Activated T-cell treated with anti-CD3 and anti-CD28 coated beads, Interleukin-2, amount 50 U/mL, for 72 hours (primary cell): ENCODE measurements at regions not wholly inside any gene's neighbourhood (a gene's known extent, or its start where the extent isn't known, plus 50 kb on each side); places are given as distances from the start of the nearest gene placed in this dataset.

Experiments
- ATAC-seq, 2 donors: fragments of 150-1000 bp; cut with Tn5 transposase; replicated peaks in 1 of 2; 2 replicates each; pipeline ENCODE4 v1.10.0; 2021; ENCODE audit warnings: moderate library complexity in 2 of 2, mild to moderate bottlenecking in 1 of 2
- DNase-seq, 2 donors: peaks; one replicate each; pipeline ENCODE4 v3.0.0; 2021 to 2022; ENCODE audit warnings: mixed read lengths in 1 of 2
- H3K27ac Mint-ChIP-seq: one replicate; pipeline ENCODE4 v1.8.0; 2022; ENCODE audit warnings: mild to moderate bottlenecking, moderate library complexity, mixed read lengths
- H3K27me3 Mint-ChIP-seq: one replicate; pipeline ENCODE4 v1.8.0; 2022; ENCODE audit warnings: low read depth, mixed read lengths
- H3K36me3 Mint-ChIP-seq, 2 donors: one replicate each; pipeline ENCODE4 v1.8.0; 2022; ENCODE audit warnings: mixed read lengths in 2 of 2, mild to moderate bottlenecking in 1 of 2; ENCODE audit not compliant: insufficient read depth in 2 of 2
- H3K4me1 Mint-ChIP-seq: one replicate; pipeline ENCODE4 v1.8.0; 2022; ENCODE audit warnings: low read depth, mixed read lengths
- H3K4me3 Mint-ChIP-seq, 2 donors: one replicate each; pipeline ENCODE4 v1.8.0; 2022; ENCODE audit warnings: mild to moderate bottlenecking in 2 of 2, mixed read lengths in 2 of 2, moderate library complexity in 2 of 2
- H3K9me3 Mint-ChIP-seq, 2 donors: one replicate each; pipeline ENCODE4 v1.8.0; 2022; ENCODE audit warnings: mixed read lengths in 2 of 2

- DNase-seq (no peak), ATAC-seq (no peak)
- Mint-ChIP-seq H3K9me3 (peaks cover 2% of the 10 kb centered on the region in 2 donors), H3K27me3 (no peaks in the 10 kb centered on the region), H3K36me3 (no peaks in the 10 kb centered on the region), H3K4me1 (no peaks in the 10 kb centered on the region), H3K4me3 (no peak overlapping the region), H3K27ac (no peak overlapping the region)
These were observed 1106.7 kb downstream of the PDHA2 start for GRCh38 chr4:96946552-96946951.

GRCh38 chr4:96952610-96953009, 1112.7 kb downstream of the PDHA2 start:
- Mint-ChIP-seq H3K36me3 (peaks cover 0 to 1% of the 10 kb centered on the region in 2 donors), H3K4me3 (no peak overlapping the region)
- ATAC-seq, result no peak

DNA sequence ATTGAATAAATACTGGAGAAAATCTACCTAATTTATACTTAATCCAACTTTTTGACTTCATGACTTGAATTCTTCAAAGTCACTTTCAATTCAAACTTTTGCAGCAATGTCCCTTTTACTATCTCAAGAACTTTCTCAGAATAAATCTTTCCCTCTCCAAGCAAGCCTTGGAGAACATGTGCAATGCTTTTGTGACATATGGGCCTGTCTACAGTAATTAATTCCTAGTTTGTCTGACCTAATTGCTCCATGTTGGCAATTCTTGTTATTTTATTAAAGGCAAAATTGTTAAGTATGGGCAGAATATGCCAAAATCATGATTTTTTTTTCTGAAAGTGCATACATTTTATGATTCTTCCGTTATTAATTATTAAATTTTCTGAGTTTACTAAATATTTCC, 1115.3 kb downstream of the PDHA2 start:
- peaks cover 0 to 1% of the 10 kb centered on the region in 2 donors for H3K36me3 Mint-ChIP-seq
- H3K27ac Mint-ChIP-seq, result no peak overlapping the region
- no peaks in the 10 kb centered on the region for H3K27me3 Mint-ChIP-seq
- ATAC-seq, result no peak
- H3K4me3 Mint-ChIP-seq, result no peak overlapping the region
- H3K4me1 Mint-ChIP-seq, result no peaks in the 10 kb centered on the region
- H3K9me3 Mint-ChIP-seq, result peaks cover 2% of the 10 kb centered on the region in 2 donors
- no peak for DNase-seq

More at GRCh38 chr4:96952610-96953009, 1112.7 kb downstream of the PDHA2 start:
- Mint-ChIP-seq H3K9me3 (peaks cover 2% of the 10 kb centered on the region in 2 donors), H3K27ac (no peak overlapping the region), H3K27me3 (no peaks in the 10 kb centered on the region), H3K4me1 (no peaks in the 10 kb centered on the region)
- DNase-seq, result no peak

DNA sequence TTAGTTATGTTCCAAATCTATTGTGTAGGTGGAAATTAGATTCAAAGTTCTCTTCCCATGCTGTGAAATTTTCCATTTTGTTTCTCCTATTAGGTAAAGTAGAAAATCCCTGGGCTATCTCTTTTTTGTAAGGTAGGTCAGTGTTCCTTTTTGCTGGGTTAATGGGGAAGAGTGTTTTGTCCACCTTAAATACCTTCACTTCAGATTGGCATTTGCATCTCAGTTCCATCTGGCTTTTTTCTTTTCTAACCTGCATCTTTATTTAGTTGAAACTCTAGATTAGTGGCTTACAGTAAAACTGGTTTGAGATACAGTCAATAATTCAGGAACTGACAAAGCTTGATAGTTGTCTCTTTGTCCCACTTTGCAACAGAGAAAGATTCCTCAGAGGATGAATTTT, 1115.8 kb downstream of the PDHA2 start:
- Mint-ChIP-seq H3K4me3 (no peak overlapping the region), H3K27ac (no peak overlapping the region), H3K4me1 (no peaks in the 10 kb centered on the region), H3K36me3 (peaks cover 0 to 1% of the 10 kb centered on the region in 2 donors), H3K27me3 (no peaks in the 10 kb centered on the region), H3K9me3 (peaks cover 2% of the 10 kb centered on the region in 2 donors)
- DNase-seq (no peak), ATAC-seq (no peak)

DNA sequence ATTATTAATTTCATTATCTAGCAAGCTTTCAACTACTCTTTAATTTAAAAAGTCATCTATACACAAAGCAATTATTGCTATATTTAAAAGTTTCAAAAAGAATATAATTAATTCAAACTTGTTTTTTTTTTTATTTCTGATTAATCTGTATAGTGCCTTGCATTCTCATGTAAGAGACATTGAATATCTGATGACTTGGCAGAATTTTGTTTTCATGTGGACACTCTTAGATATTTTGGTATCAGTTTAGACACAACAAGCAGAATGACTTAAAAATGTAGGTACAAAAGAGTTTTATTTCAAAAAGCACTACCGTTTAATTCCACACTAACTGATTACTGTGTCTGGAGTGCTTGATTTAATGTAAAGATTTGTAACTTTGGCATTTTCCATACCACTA, 1129.6 kb downstream of the PDHA2 start:
- Mint-ChIP-seq H3K9me3 (peaks cover 6% of the 10 kb centered on the region in 2 donors), H3K4me3 (no peak overlapping the region), H3K4me1 (no peaks in the 10 kb centered on the region), H3K36me3 (peaks cover 0 to 3% of the 10 kb centered on the region in 2 donors), H3K27ac (no peak overlapping the region), H3K27me3 (no peaks in the 10 kb centered on the region)
- no peak for ATAC-seq
- DNase-seq, result no peak

- H3K27me3 Mint-ChIP-seq, result no peaks in the 10 kb centered on the region
- H3K36me3 Mint-ChIP-seq, result no peaks in the 10 kb centered on the region
- H3K27ac Mint-ChIP-seq, result no peak overlapping the region
- H3K9me3 Mint-ChIP-seq, result peaks cover 1 to 2% of the 10 kb centered on the region in 2 donors
- H3K4me3 Mint-ChIP-seq, result no peak overlapping the region
- DNase-seq (no peak), ATAC-seq (no peak)
- H3K4me1 Mint-ChIP-seq, result no peaks in the 10 kb centered on the region
These were observed 1133.0 kb downstream of the PDHA2 start for GRCh38 chr4:96972920-96973319.

DNA sequence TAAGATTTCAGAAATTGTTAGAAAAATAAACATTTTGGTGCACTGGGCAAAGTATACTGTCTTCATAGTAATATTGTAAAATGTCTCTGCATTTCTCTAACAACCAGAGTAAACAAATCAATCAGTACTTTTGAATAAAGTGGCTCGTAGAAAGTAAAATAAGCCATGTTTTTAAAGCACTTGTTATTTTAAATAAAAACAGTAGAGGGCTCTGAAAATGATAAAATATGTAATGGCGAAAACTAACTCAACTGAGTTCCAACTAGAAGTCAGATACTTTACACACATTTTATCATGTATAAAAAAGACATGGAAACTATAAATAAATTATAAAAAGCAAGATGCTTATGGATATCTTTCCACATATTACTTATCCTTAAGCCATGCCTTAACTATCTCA, 1134.4 kb downstream of the PDHA2 start:
- Mint-ChIP-seq H3K9me3 (peaks cover 2 to 3% of the 10 kb centered on the region in 2 donors), H3K27me3 (no peaks in the 10 kb centered on the region), H3K4me1 (no peaks in the 10 kb centered on the region), H3K36me3 (no peaks in the 10 kb centered on the region), H3K27ac (no peak overlapping the region), H3K4me3 (no peak overlapping the region)
- ATAC-seq (no peak), DNase-seq (no peak)

DNA sequence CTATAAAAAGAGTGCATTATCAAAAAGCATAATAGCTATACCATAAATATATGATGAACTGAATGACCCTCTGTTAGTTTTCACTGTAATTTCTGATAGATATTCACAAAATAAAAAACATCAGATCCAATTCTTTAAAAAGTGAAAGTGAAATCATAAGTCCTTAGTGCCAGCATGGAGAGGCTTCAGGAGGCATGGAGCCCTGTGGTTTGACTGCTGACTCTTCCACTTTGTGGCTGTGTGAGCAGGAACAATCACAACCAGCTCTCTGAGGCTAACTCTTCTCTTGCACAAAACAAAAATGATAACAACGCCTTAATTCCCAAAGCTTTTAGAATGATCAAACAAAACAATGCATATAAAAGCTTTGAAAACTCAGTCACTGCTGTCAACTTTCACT, 1143.9 kb downstream of the PDHA2 start:
- Mint-ChIP-seq H3K4me3 (no peak overlapping the region), H3K27ac (no peak overlapping the region), H3K27me3 (no peaks in the 10 kb centered on the region), H3K9me3 (peaks cover 4 to 6% of the 10 kb centered on the region in 2 donors), H3K36me3 (no peaks in the 10 kb centered on the region), H3K4me1 (no peaks in the 10 kb centered on the region)
- no peak for ATAC-seq
- no peak for DNase-seq

DNA sequence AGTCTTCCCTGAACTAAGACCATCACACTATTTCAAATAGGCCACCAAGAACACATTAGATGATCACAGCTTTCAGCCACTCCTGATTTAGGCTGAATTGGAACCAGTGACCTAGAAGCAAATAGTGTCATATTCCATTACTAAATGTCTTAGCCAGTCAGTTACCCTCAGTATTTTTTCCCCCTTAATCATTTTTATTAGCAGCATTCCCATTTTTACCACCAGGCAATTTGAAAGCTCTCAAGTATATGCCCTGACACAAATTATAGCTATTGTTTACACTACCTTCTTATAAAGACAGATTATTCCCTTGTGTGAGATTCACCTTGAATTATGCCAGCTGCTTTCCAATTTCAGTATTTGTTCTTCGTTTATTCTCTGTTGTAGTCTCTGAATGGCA, 1146.9 kb downstream of the PDHA2 start:
- no peak for ATAC-seq
- Mint-ChIP-seq H3K4me3 (no peak overlapping the region), H3K9me3 (peaks cover 4 to 6% of the 10 kb centered on the region in 2 donors), H3K27me3 (no peaks in the 10 kb centered on the region), H3K4me1 (no peaks in the 10 kb centered on the region), H3K36me3 (no peaks in the 10 kb centered on the region), H3K27ac (no peak overlapping the region)
- no peak for DNase-seq

DNA sequence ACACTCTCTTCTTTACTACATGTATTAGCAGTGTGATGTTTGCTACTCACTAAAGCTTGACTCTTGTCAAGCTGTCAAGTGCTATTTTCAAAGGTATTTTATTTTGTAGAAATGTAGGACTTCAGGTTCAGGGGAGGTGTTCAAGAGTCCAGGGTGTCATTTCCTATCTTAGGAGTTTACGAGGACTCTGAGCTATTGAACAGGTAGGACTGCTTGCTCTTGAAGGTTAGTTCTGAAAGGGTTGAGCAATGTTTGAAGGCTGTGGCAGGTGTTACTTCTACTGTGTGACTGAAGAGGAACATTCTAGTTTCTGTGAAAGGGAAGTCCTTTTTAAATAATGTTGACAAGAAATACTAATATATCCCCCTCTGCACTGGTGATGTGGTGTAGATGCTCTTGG, 1151.2 kb downstream of the PDHA2 start:
- ATAC-seq (no peak), DNase-seq (no peak)
- H3K4me1 Mint-ChIP-seq, result no peaks in the 10 kb centered on the region
- H3K27me3 Mint-ChIP-seq, result no peaks in the 10 kb centered on the region
- no peak overlapping the region for H3K27ac Mint-ChIP-seq
- H3K9me3 Mint-ChIP-seq, result peaks cover 4 to 9% of the 10 kb centered on the region in 2 donors
- no peaks in the 10 kb centered on the region for H3K36me3 Mint-ChIP-seq
- no peak overlapping the region for H3K4me3 Mint-ChIP-seq

- Mint-ChIP-seq H3K9me3 (peaks cover 4 to 9% of the 10 kb centered on the region in 2 donors), H3K36me3 (no peaks in the 10 kb centered on the region), H3K4me3 (no peak overlapping the region), H3K27me3 (no peaks in the 10 kb centered on the region), H3K27ac (no peak overlapping the region), H3K4me1 (no peaks in the 10 kb centered on the region)
- DNase-seq (no peak), ATAC-seq (no peak)
These were observed 1150.8 kb downstream of the STPG2 start for GRCh38 chr4:96992443-96992842.

GRCh38 chr4:96993560-96993959, 1149.7 kb downstream of the STPG2 start:
- DNase-seq, result no peak
- Mint-ChIP-seq H3K27me3 (no peaks in the 10 kb centered on the region), H3K9me3 (peaks cover 4 to 9% of the 10 kb centered on the region in 2 donors), H3K27ac (no peak overlapping the region), H3K4me1 (no peaks in the 10 kb centered on the region), H3K4me3 (no peak overlapping the region), H3K36me3 (no peaks in the 10 kb centered on the region)
- no peak for ATAC-seq

- Mint-ChIP-seq H3K27me3 (no peaks in the 10 kb centered on the region), H3K36me3 (no peaks in the 10 kb centered on the region), H3K27ac (no peak overlapping the region), H3K4me1 (no peaks in the 10 kb centered on the region), H3K9me3 (peaks cover 1 to 7% of the 10 kb centered on the region in 2 donors), H3K4me3 (no peak overlapping the region)
- no peak for ATAC-seq
- DNase-seq, result no peak
These were observed 1139.6 kb downstream of the STPG2 start for GRCh38 chr4:97003715-97004114.

DNA sequence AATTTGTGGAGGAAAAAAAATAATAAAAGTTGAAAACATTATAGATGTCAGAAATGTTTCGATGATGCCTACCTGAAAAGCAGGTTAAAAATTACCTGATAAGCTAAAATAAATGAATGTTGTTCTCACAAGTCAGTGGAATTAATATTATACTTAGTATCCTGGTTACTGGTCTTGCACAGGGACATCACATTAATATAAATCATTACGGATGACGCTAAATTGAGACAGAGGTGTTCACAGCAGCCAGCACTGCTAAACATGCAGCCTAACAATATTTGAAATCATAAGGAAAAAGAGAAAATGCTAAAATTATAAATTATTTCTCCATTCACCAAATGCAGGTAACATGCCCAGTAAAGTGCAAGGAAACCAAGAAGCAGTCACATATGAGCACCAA, 1130.0 kb downstream of the STPG2 start:
- Mint-ChIP-seq H3K27ac (no peak overlapping the region), H3K4me1 (no peaks in the 10 kb centered on the region), H3K4me3 (no peak overlapping the region), H3K9me3 (peaks cover 0 to 4% of the 10 kb centered on the region in 2 donors), H3K27me3 (no peaks in the 10 kb centered on the region), H3K36me3 (no peaks in the 10 kb centered on the region)
- ATAC-seq (no peak), DNase-seq (no peak)
